ENCODE measurements at regions not wholly inside any gene's neighbourhood (a gene's known extent, or its start where the extent isn't known, plus 50 kb on each side); places are given as distances from the start of the nearest gene placed in this dataset.

DNA sequence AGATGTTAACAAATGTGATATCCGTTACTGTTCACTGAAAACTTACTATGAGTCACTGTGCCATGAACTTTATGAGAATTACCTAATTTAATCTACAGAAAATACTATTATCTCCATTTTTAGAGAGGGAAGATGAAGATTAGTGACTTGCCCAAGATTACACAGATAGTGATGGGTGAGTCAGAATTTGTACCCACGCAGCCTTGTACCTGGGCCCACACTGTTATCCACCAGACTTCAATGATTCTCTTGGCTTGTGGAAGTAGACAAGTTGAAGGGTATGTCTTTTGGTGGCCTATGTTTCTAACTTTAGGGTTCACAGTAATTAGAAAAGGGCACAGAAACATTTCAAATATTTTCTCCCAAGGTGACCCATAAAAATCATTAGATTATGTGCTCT lies 472.5 kb upstream of the NR3C2 start:
- H3K79me1 ChIP-seq (ENCODE audit: low read length) = no peaks in the 10 kb centered on the region
- no peak overlapping the region for H3K4ac ChIP-seq (ENCODE audit: low read depth, low read length)
- no peak overlapping the region for H2BK5ac ChIP-seq (ENCODE audit: low read depth, low read length, poor library complexity)
- no peak overlapping the region for H3K4me3 ChIP-seq (ENCODE audit: low read depth, low read length)
- H3K4me1 ChIP-seq (ENCODE audit: control insufficient read depth in 1 of 2, insufficient read depth in 2 of 2, low read length in 2 of 2) = no peaks in the 10 kb centered on the region
- no peak overlapping the region for H3K14ac ChIP-seq (ENCODE audit: low read length)
- no peak for DNase-seq
- H3K27ac ChIP-seq (ENCODE audit: low read depth, low read length) = no peak overlapping the region
- H4K91ac ChIP-seq (ENCODE audit: low read depth, low read length) = no peak overlapping the region
- no peaks in the 10 kb centered on the region for H3K36me3 ChIP-seq (ENCODE audit: control insufficient read depth in 1 of 2, insufficient read depth in 2 of 2, low read length in 2 of 2)
- no peaks in the 10 kb centered on the region for H3K27me3 ChIP-seq (ENCODE audit: insufficient read depth, low read length)
- no peaks in the 10 kb centered on the region for H3K79me2 ChIP-seq (ENCODE audit: control insufficient read depth, insufficient read depth, low read length, poor library complexity)
- peaks cover 2% of the 10 kb centered on the region for H3K9me3 ChIP-seq (ENCODE audit: insufficient read depth, low read depth, low read length)
- no peak overlapping the region for H3K9ac ChIP-seq (ENCODE audit: low read length)
- H2AK5ac ChIP-seq (ENCODE audit: low read length) = no peak overlapping the region
- no peak overlapping the region for H3K4me2 ChIP-seq (ENCODE audit: low read length)
- H3K23ac ChIP-seq (ENCODE audit: low read length) = no peak overlapping the region
- WGBS (ENCODE audit: extremely low coverage, insufficient coverage, insufficient read length) = no CpG with 5 or more reads among the region's 2 CpGs
- H2BK12ac ChIP-seq (ENCODE audit: low read length) = no peak overlapping the region
- H2AFZ ChIP-seq (ENCODE audit: insufficient read depth, low read length, poor library complexity) = no peak overlapping the region
- no peak overlapping the region for H3K18ac ChIP-seq (ENCODE audit: low read length)
- H4K8ac ChIP-seq (ENCODE audit: low read depth, low read length) = no peak overlapping the region
- no peak overlapping the region for H2BK120ac ChIP-seq (ENCODE audit: insufficient read depth, low read length, poor library complexity)
- no peak overlapping the region for H4K12ac ChIP-seq (ENCODE audit: low read depth, low read length)

DNA sequence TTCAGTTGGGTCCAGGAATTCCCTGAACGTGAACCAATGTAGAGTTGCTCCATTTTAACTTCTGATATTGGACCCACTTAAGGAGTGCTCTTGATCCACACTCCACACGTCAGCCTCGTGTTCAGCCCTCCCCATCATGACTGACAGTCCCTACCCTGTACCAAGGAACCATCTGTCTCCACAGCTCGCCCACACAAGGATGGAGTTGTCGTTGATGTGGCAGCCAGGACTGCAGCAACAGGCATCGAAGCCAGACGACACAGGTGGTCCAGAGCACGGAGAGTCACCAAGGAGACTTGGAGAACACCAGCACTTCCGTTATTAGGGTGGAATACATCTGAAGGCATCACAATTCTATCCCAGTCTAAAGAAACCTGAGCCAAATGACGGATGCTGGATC lies 472.1 kb upstream of the NR3C2 start:
- no peaks in the 10 kb centered on the region for H3K79me1 ChIP-seq (ENCODE audit: low read length)
- no peak overlapping the region for H4K8ac ChIP-seq (ENCODE audit: low read depth, low read length)
- no peak overlapping the region for H2BK12ac ChIP-seq (ENCODE audit: low read length)
- no peaks in the 10 kb centered on the region for H3K4me1 ChIP-seq (ENCODE audit: control insufficient read depth in 1 of 2, insufficient read depth in 2 of 2, low read length in 2 of 2)
- no peak overlapping the region for H2BK5ac ChIP-seq (ENCODE audit: low read depth, low read length, poor library complexity)
- no peaks in the 10 kb centered on the region for H3K27me3 ChIP-seq (ENCODE audit: insufficient read depth, low read length)
- H3K14ac ChIP-seq (ENCODE audit: low read length) = no peak overlapping the region
- H4K12ac ChIP-seq (ENCODE audit: low read depth, low read length) = no peak overlapping the region
- no peak overlapping the region for H4K91ac ChIP-seq (ENCODE audit: low read depth, low read length)
- no peak overlapping the region for H3K4me3 ChIP-seq (ENCODE audit: low read depth, low read length)
- H3K4ac ChIP-seq (ENCODE audit: low read depth, low read length) = no peak overlapping the region
- no peaks in the 10 kb centered on the region for H3K36me3 ChIP-seq (ENCODE audit: control insufficient read depth in 1 of 2, insufficient read depth in 2 of 2, low read length in 2 of 2)
- H2AFZ ChIP-seq (ENCODE audit: insufficient read depth, low read length, poor library complexity) = no peak overlapping the region
- H3K9me3 ChIP-seq (ENCODE audit: insufficient read depth, low read depth, low read length) = peaks cover 2% of the 10 kb centered on the region
- no peak overlapping the region for H3K27ac ChIP-seq (ENCODE audit: low read depth, low read length)
- no CpG with 5 or more reads among the region's 10 CpGs for WGBS (ENCODE audit: extremely low coverage, insufficient coverage, insufficient read length)
- H3K4me2 ChIP-seq (ENCODE audit: low read length) = no peak overlapping the region
- no peak overlapping the region for H3K23ac ChIP-seq (ENCODE audit: low read length)
- H2BK120ac ChIP-seq (ENCODE audit: insufficient read depth, low read length, poor library complexity) = no peak overlapping the region
- H3K79me2 ChIP-seq (ENCODE audit: control insufficient read depth, insufficient read depth, low read length, poor library complexity) = no peaks in the 10 kb centered on the region
- H2AK5ac ChIP-seq (ENCODE audit: low read length) = no peak overlapping the region
- H3K9ac ChIP-seq (ENCODE audit: low read length) = no peak overlapping the region
- H3K18ac ChIP-seq (ENCODE audit: low read length) = no peak overlapping the region
- no peak for DNase-seq

GRCh38 chr4:148903388-148903787 lies 461.2 kb upstream of the NR3C2 start:
- no peak overlapping the region for H3K4me2 ChIP-seq (ENCODE audit: low read length)
- H4K12ac ChIP-seq (ENCODE audit: low read depth, low read length) = no peak overlapping the region
- no peaks in the 10 kb centered on the region for H3K36me3 ChIP-seq (ENCODE audit: control insufficient read depth in 1 of 2, insufficient read depth in 2 of 2, low read length in 2 of 2)
- H3K79me2 ChIP-seq (ENCODE audit: control insufficient read depth, insufficient read depth, low read length, poor library complexity) = no peaks in the 10 kb centered on the region
- no peaks in the 10 kb centered on the region for H3K9me3 ChIP-seq (ENCODE audit: insufficient read depth, low read depth, low read length)
- no peak overlapping the region for H3K14ac ChIP-seq (ENCODE audit: low read length)
- H4K8ac ChIP-seq (ENCODE audit: low read depth, low read length) = no peak overlapping the region
- no peak overlapping the region for H3K4me3 ChIP-seq (ENCODE audit: low read depth, low read length)
- no peaks in the 10 kb centered on the region for H3K27me3 ChIP-seq (ENCODE audit: insufficient read depth, low read length)
- H3K9ac ChIP-seq (ENCODE audit: low read length) = no peak overlapping the region
- H3K18ac ChIP-seq (ENCODE audit: low read length) = no peak overlapping the region
- H2BK5ac ChIP-seq (ENCODE audit: low read depth, low read length, poor library complexity) = no peak overlapping the region
- no peaks in the 10 kb centered on the region for H3K4me1 ChIP-seq (ENCODE audit: control insufficient read depth in 1 of 2, insufficient read depth in 2 of 2, low read length in 2 of 2)
- H2AFZ ChIP-seq (ENCODE audit: insufficient read depth, low read length, poor library complexity) = no peak overlapping the region
- no peaks in the 10 kb centered on the region for H3K79me1 ChIP-seq (ENCODE audit: low read length)
- H2AK5ac ChIP-seq (ENCODE audit: low read length) = no peak overlapping the region
- H4K91ac ChIP-seq (ENCODE audit: low read depth, low read length) = no peak overlapping the region
- H3K23ac ChIP-seq (ENCODE audit: low read length) = no peak overlapping the region
- H2BK12ac ChIP-seq (ENCODE audit: low read length) = no peak overlapping the region
- no peak for DNase-seq
- no peak overlapping the region for H3K4ac ChIP-seq (ENCODE audit: low read depth, low read length)
- H3K27ac ChIP-seq (ENCODE audit: low read depth, low read length) = no peak overlapping the region
- H2BK120ac ChIP-seq (ENCODE audit: insufficient read depth, low read length, poor library complexity) = no peak overlapping the region

- no peak for DNase-seq
- Histone ChIP-seq H3K79me2 (ENCODE audit: control insufficient read depth, insufficient read depth, low read length, poor library complexity) (no peaks in the 10 kb centered on the region), H4K91ac (ENCODE audit: low read depth, low read length) (no peak overlapping the region), H3K4me2 (ENCODE audit: low read length) (no peak overlapping the region), H2BK12ac (ENCODE audit: low read length) (no peak overlapping the region), H3K79me1 (ENCODE audit: low read length) (no peaks in the 10 kb centered on the region), H3K14ac (ENCODE audit: low read length) (no peak overlapping the region), H3K9me3 (ENCODE audit: insufficient read depth, low read depth, low read length) (peaks cover 7% of the 10 kb centered on the region), H2AK5ac (ENCODE audit: low read length) (no peak overlapping the region), H2AFZ (ENCODE audit: insufficient read depth, low read length, poor library complexity) (no peak overlapping the region), H2BK5ac (ENCODE audit: low read depth, low read length, poor library complexity) (no peak overlapping the region), H3K9ac (ENCODE audit: low read length) (no peak overlapping the region), H4K8ac (ENCODE audit: low read depth, low read length) (no peak overlapping the region), H3K18ac (ENCODE audit: low read length) (no peak overlapping the region), H2BK120ac (ENCODE audit: insufficient read depth, low read length, poor library complexity) (no peak overlapping the region), H3K4me1 (ENCODE audit: control insufficient read depth in 1 of 2, insufficient read depth in 2 of 2, low read length in 2 of 2) (no peaks in the 10 kb centered on the region), H3K4me3 (ENCODE audit: low read depth, low read length) (no peak overlapping the region), H4K12ac (ENCODE audit: low read depth, low read length) (no peak overlapping the region), H3K27ac (ENCODE audit: low read depth, low read length) (no peak overlapping the region), H3K4ac (ENCODE audit: low read depth, low read length) (no peak overlapping the region), H3K23ac (ENCODE audit: low read length) (no peak overlapping the region), H3K36me3 (ENCODE audit: control insufficient read depth in 1 of 2, insufficient read depth in 2 of 2, low read length in 2 of 2) (no peaks in the 10 kb centered on the region), H3K27me3 (ENCODE audit: insufficient read depth, low read length) (no peaks in the 10 kb centered on the region)
- WGBS (ENCODE audit: extremely low coverage, insufficient coverage, insufficient read length) = no CpG with 5 or more reads among the region's 3 CpGs
Observed at GRCh38 chr4:148901075-148901705, 459.0 kb upstream of the NR3C2 start.

Measured in trophoblast cell (in vitro differentiated cells and primary cell).